RWPE2 (cell line): ENCODE measurements at regions not wholly inside any gene's neighbourhood (a gene's known extent, or its start where the extent isn't known, plus 50 kb on each side); places are given as distances from the start of the nearest gene placed in this dataset.

Experiments
- ATAC-seq: fragments of 200-7000 bp; cut with Tn5 transposase; 3 replicates; pipeline ENCODE4 v1.9.1; 2021; ENCODE audit warnings: low read depth
- DNase-seq: peaks from one replicate; pipeline ENCODE4 v3.0.0-alpha.2; 2020; ENCODE audit warnings: low spot score
- H3K27ac ChIP-seq: fragments of 450-650 bp; 2 replicates; pipeline ENCODE4 v1.5.1; 2017; ENCODE audit warnings: mild to moderate bottlenecking; ENCODE audit not compliant: poor library complexity, severe bottlenecking
- H3K27me3 ChIP-seq: fragments of 250-450 bp; sonication (Bioruptor Pico); 2 replicates; pipeline ENCODE4 v1.5.1; 2021; ENCODE audit warnings: mild to moderate bottlenecking, moderate library complexity; ENCODE audit not compliant: insufficient read depth, poor library complexity, severe bottlenecking
- H3K36me3 ChIP-seq: fragments of 250-450 bp; sonication (Bioruptor Pico); 2 replicates; pipeline ENCODE4 v1.5.1; 2020; ENCODE audit warnings: low read depth, mild to moderate bottlenecking, moderate library complexity
- H3K4me1 ChIP-seq: fragments of 250-450 bp; sonication (Bioruptor Pico); 2 replicates; pipeline ENCODE4 v1.5.1; 2021; ENCODE audit warnings: mild to moderate bottlenecking, moderate library complexity; ENCODE audit not compliant: insufficient read depth, poor library complexity, severe bottlenecking
- H3K4me3 ChIP-seq: fragments of 250-450 bp; sonication (Bioruptor Pico); 2 replicates; pipeline ENCODE4 v1.5.1; 2021; ENCODE audit warnings: mild to moderate bottlenecking, moderate library complexity; ENCODE audit not compliant: severe bottlenecking
- H3K9me3 ChIP-seq: fragments of 250-450 bp; sonication (Bioruptor Pico); 2 replicates; pipeline ENCODE4 v1.5.1; 2021; ENCODE audit warnings: mild to moderate bottlenecking, moderate library complexity; ENCODE audit not compliant: severe bottlenecking
- TF ChIP-seq, protein P1 (sequence below): fragments of 450-650 bp; IDR thresholded peaks from one replicate; pipeline ENCODE4 v1.5.1; 2017; ENCODE audit warnings: mild to moderate bottlenecking, moderate library complexity; ENCODE audit not compliant: poor library complexity, severe bottlenecking

DNA sequence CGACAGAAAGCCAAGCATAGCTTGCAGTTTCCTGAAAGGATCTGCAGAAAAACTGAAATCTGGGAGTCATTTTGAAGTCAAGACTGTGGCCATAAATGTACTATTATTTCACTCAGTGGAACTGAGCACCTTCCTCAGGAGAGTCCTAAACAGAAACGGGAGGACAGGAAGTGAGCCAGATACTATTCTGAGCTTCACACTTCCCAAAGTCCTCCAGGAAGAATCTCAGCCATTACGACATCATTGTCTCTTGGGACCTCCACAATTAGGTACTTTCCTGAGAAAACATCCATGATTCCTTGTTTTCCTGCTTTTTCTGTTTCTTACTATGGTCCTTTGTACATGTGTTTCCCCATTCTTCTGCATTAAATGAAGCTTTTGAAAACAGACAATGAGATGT lies 299.2 kb upstream of the USP25 start:
- Histone ChIP-seq H3K36me3 (no peaks in the 10 kb centered on the region), H3K27me3 (no peaks in the 10 kb centered on the region), H3K9me3 (no peaks in the 10 kb centered on the region), H3K27ac (no peak overlapping the region), H3K4me3 (no peak overlapping the region), H3K4me1 (no peaks in the 10 kb centered on the region)
- ATAC-seq (no peak), DNase-seq (no peak)
- TF ChIP-seq, protein P1, sequence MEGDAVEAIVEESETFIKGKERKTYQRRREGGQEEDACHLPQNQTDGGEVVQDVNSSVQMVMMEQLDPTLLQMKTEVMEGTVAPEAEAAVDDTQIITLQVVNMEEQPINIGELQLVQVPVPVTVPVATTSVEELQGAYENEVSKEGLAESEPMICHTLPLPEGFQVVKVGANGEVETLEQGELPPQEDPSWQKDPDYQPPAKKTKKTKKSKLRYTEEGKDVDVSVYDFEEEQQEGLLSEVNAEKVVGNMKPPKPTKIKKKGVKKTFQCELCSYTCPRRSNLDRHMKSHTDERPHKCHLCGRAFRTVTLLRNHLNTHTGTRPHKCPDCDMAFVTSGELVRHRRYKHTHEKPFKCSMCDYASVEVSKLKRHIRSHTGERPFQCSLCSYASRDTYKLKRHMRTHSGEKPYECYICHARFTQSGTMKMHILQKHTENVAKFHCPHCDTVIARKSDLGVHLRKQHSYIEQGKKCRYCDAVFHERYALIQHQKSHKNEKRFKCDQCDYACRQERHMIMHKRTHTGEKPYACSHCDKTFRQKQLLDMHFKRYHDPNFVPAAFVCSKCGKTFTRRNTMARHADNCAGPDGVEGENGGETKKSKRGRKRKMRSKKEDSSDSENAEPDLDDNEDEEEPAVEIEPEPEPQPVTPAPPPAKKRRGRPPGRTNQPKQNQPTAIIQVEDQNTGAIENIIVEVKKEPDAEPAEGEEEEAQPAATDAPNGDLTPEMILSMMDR, result no peak

DNA sequence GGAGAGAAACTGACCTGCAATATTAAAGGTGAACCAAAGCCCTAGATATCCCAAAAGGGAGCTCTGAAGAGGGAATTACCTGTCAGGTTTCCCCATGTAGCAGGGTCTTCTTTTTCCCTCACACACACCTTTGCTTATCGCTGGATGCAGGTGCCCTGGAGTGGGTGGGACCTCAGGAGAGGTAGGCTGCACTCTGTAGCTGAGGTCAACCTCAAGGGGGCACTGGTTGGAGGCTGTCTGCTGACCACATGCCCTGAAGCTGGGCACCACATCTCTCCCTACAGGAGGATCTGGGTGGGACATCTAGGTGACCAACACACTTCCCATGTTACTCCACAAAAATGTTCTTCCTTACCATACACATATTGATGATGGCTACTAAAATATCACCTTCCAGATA lies 298.7 kb upstream of the USP25 start:
- no peaks in the 10 kb centered on the region for H3K4me1 ChIP-seq
- no peaks in the 10 kb centered on the region for H3K9me3 ChIP-seq
- H3K27me3 ChIP-seq, result no peaks in the 10 kb centered on the region
- no peak overlapping the region for H3K4me3 ChIP-seq
- ATAC-seq, result no peak
- H3K36me3 ChIP-seq, result no peaks in the 10 kb centered on the region
- no peak for DNase-seq
- no peak overlapping the region for H3K27ac ChIP-seq
- TF ChIP-seq, protein P1, result no peak

DNA sequence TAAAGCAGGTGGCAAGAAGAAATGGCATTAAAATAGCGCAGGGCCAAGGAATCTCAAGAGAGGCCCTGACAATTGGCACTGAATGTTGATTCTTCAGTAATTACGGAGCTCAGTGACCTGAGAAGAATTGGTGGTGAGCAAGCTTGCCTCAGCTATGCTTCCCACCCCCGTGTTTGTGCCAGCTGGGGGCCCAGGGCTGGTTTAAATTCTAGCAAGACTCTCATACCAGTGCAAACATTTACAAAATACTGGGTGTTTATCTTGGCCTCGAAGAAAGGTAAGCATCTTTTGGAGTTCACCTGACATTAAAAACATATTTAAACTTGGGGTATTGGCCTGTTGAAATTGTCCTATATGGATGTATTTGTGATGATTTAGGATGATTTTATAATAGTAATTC lies 296.7 kb upstream of the USP25 start:
- TF ChIP-seq, protein P1, result no peak
- Histone ChIP-seq H3K27me3 (no peaks in the 10 kb centered on the region), H3K4me3 (no peak overlapping the region), H3K4me1 (no peaks in the 10 kb centered on the region), H3K9me3 (no peaks in the 10 kb centered on the region), H3K36me3 (no peaks in the 10 kb centered on the region), H3K27ac (no peak overlapping the region)
- no peak for ATAC-seq
- DNase-seq, result no peak

DNA sequence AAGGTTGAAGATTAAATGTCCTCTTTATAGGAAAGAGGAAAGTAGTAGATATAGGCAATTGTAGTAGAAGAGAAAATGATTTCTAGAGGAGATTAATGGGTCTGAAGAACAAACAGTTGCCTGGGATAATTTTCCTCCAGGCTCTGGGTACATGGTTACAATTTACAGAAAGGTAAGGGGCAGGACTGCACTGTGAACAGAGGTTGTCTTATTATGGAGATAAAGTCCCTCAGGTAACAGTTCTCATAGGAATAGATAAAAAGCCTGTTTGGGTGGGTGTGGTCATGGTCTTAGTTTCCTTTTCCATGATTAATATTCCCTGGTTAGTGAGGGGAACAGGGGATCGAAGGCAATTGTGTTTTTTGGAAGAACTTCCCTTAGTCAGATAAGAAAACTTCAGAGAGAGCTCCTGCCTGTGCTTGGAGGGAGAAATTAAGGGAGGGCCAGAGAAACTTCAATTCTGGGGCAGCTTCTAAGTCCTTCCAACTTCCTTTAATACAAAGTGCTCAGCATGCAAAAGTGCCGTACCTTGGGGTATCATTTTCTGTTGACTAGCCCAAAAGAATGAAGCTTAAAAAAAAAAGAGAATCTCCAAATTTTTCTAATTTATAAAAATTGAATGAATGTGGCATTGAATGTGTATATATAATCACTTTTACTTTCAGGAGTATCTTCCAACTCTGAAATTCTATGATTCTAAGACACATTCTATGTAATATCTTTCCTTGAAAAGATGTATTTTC lies 295.4 kb upstream of the USP25 start:
- no peak overlapping the region for H3K4me3 ChIP-seq
- no peaks in the 10 kb centered on the region for H3K27me3 ChIP-seq
- TF ChIP-seq, protein P1, result no peak
- no peaks in the 10 kb centered on the region for H3K36me3 ChIP-seq
- H3K9me3 ChIP-seq, result no peaks in the 10 kb centered on the region
- DNase-seq (no peak), ATAC-seq (no peak)
- H3K27ac ChIP-seq, result no peak overlapping the region
- H3K4me1 ChIP-seq, result no peaks in the 10 kb centered on the region

DNA sequence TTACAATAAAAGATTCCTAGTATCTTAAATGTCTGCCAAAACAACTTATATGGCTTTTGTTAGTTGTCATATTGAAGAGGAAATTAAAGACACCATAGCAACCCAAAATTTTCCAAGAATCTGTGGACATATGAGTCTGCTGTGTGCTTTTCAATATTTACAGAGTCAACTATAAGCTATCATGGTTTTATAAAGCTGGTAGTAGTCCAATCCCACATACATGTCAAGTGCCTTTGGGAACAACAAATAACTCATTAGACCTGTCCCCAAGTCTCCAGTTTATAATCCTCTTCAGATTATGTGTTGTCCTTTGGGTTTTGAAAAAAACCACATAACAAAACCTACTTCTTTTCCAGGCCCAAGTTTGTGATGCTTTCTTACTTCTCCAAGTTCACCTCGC lies 293.8 kb upstream of the USP25 start:
- Histone ChIP-seq H3K4me3 (no peak overlapping the region), H3K27ac (no peak overlapping the region), H3K27me3 (no peaks in the 10 kb centered on the region), H3K36me3 (no peaks in the 10 kb centered on the region), H3K4me1 (no peaks in the 10 kb centered on the region), H3K9me3 (no peaks in the 10 kb centered on the region)
- TF ChIP-seq, protein P1, result no peak
- ATAC-seq (no peak), DNase-seq (no peak)
